ENCODE measurements at regions not wholly inside any gene's neighbourhood (a gene's known extent, or its start where the extent isn't known, plus 50 kb on each side); places are given as distances from the start of the nearest gene placed in this dataset.

- FAIRE-seq: no peak
Observed at GRCh38 chr20:24817351-24817750, 131.7 kb upstream of the CST7 start.

GRCh38 chr20:24818056-24818455, 131.0 kb upstream of the CST7 start:
- FAIRE-seq: no peak

GRCh38 chr20:24819331-24819965, 129.6 kb upstream of the CST7 start:
- FAIRE-seq: no peak

- FAIRE-seq: no peak
Observed at GRCh38 chr20:24820345-24820744, 128.7 kb upstream of the CST7 start.

GRCh38 chr20:24821391-24821790, 127.7 kb upstream of the CST7 start:
- no peak for FAIRE-seq

- FAIRE-seq: no peak
Observed at GRCh38 chr20:24823176-24823784, 125.8 kb upstream of the CST7 start.

GRCh38 chr20:24823989-24824693, 124.9 kb upstream of the CST7 start:
- FAIRE-seq: no peak

GRCh38 chr20:24825591-24825990, 123.5 kb upstream of the CST7 start:
- no peak for FAIRE-seq

GRCh38 chr20:24827603-24828295, 121.3 kb upstream of the CST7 start:
- FAIRE-seq: no peak

- no peak for FAIRE-seq
Observed at GRCh38 chr20:24828992-24829648, 119.9 kb upstream of the CST7 start.

- FAIRE-seq: no peak
Observed at GRCh38 chr20:24829649-24830370, 119.3 kb upstream of the CST7 start.

- no peak for FAIRE-seq
Observed at GRCh38 chr20:24830649-24831048, 118.4 kb upstream of the CST7 start.

- no peak for FAIRE-seq
Observed at GRCh38 chr20:24831232-24831631, 117.8 kb upstream of the CST7 start.

GRCh38 chr20:24832518-24832917, 116.6 kb upstream of the CST7 start:
- FAIRE-seq: no peak

GRCh38 chr20:24833592-24833991, 115.5 kb upstream of the CST7 start:
- FAIRE-seq: no peak

GRCh38 chr20:24834310-24834709, 114.8 kb upstream of the CST7 start:
- FAIRE-seq: no peak

- FAIRE-seq: no peak
Observed at GRCh38 chr20:24835195-24835594, 113.9 kb upstream of the CST7 start.

GRCh38 chr20:24836041-24836533, 113.0 kb upstream of the CST7 start:
- no peak for FAIRE-seq

GRCh38 chr20:24836661-24837299, 112.3 kb upstream of the CST7 start:
- no peak for FAIRE-seq

- no peak for FAIRE-seq
Observed at GRCh38 chr20:24837781-24838450, 111.2 kb upstream of the CST7 start.

All from islet of Langerhans (tissue), 1 donor.